ENCODE measurements at regions not wholly inside any gene's neighbourhood (a gene's known extent, or its start where the extent isn't known, plus 50 kb on each side); places are given as distances from the start of the nearest gene placed in this dataset.

DNA sequence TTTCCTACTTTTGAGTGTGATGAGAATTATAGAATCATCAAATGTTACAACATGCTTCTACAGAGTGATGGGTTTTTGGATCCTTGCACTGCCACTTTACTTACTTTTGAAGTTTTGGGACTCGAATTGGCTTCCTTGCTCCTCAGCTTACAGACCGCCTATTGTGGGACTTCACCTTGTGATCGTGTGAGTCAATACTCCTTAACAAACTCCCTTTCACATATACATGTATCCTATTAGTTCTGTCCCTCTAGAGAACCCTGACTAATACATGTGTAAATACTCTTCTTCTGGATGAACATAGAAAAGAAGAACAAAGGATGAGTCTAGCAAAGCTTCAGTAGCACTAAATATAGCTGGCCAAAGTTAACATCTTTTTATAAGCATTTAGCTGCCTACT lies 98.7 kb upstream of the PDE4D start:
- Histone ChIP-seq H3K4me1 (no peaks in the 10 kb centered on the region), H3K27ac (no peak overlapping the region), H3K36me3 (no peaks in the 10 kb centered on the region), H3K27me3 (no peaks in the 10 kb centered on the region), H3K4me3 (no peak overlapping the region), H3K9me3 (no peaks in the 10 kb centered on the region)
- TF ChIP-seq CTCF (IDR thresholded peaks at IDR 0.05) (no peak), POLR2A (IDR thresholded peaks at IDR 0.05) (no peak)
- DNase-seq = no peak

DNA sequence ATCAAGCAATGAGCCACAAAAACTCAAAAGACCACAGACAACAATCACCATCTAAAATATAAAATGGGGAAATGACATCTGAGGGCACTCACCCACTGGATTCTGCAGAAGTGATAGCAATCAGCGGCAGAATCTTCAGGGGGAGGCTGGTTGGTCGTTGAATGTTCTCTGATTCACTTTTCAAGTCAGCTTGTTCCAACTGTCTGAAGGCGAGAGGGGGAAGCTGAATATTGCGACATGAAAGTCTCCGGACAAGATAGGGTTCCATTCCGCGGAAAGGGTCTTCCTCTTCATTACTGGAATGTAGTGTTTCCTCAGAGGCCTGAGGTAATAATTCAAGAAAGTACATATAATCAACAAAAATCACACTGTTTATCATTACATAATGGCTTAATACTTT lies 94.9 kb upstream of the PDE4D start:
- Histone ChIP-seq H3K27me3 (no peaks in the 10 kb centered on the region), H3K36me3 (no peaks in the 10 kb centered on the region), H3K9me3 (no peaks in the 10 kb centered on the region), H3K4me3 (no peak overlapping the region), H3K27ac (no peak overlapping the region), H3K4me1 (no peaks in the 10 kb centered on the region)
- no peak for DNase-seq
- TF ChIP-seq CTCF (IDR thresholded peaks at IDR 0.05) = no peak
- TF ChIP-seq POLR2A (IDR thresholded peaks at IDR 0.05) = no peak

DNA sequence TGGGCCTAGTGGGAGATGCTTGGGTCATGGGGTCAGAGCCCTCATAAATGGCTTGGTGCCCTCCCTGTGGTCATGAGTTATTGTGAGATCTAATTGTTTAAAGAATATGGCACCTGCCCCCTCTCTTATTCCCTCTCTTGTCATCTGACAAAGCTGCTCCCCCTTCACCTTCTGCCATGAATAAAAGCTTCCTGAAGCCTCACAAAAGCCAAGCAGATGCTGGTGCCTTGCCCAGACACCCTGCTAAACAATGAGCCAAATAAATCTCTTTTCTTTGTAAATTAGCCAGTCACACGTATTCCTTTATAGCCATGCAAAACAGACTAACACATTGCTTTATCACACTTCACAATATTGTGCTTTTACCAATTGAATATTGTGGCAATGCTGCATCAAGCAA lies 82.8 kb upstream of the PDE4D start:
- Histone ChIP-seq H3K27me3 (no peaks in the 10 kb centered on the region), H3K36me3 (no peaks in the 10 kb centered on the region), H3K9me3 (no peaks in the 10 kb centered on the region), H3K4me1 (no peaks in the 10 kb centered on the region), H3K27ac (no peak overlapping the region), H3K4me3 (no peak overlapping the region)
- TF ChIP-seq CTCF (IDR thresholded peaks at IDR 0.05) (no peak), POLR2A (IDR thresholded peaks at IDR 0.05) (no peak)
- no peak for DNase-seq

GRCh38 chr5:59972043-59972442 lies 78.5 kb upstream of the PDE4D start:
- Histone ChIP-seq H3K9me3 (no peaks in the 10 kb centered on the region), H3K36me3 (no peaks in the 10 kb centered on the region), H3K27me3 (no peaks in the 10 kb centered on the region), H3K4me3 (no peak overlapping the region), H3K27ac (no peak overlapping the region), H3K4me1 (no peaks in the 10 kb centered on the region)
- no peak for DNase-seq
- TF ChIP-seq POLR2A (IDR thresholded peaks at IDR 0.05) (no peak), CTCF (IDR thresholded peaks at IDR 0.05) (no peak)

DNA sequence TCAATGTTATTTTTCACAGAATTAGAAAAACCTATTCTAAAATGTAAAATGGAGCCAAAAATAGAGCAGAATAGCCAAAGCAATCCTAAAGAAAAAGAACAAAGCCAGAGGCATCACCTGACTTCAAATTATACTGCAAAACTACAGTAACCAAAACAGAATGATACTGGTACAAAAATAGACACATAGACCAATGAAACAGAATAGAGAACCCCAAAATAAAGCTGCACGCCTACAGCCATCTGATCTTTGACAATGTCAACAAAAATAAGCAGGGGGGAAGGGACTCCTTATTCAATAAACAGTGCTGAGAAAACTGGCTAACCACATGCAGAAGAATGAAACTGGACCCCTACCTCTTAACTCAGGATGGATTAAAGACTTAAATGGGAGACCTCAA lies 65.8 kb upstream of the PDE4D start:
- Histone ChIP-seq H3K36me3 (no peaks in the 10 kb centered on the region), H3K27me3 (no peaks in the 10 kb centered on the region), H3K4me3 (no peak overlapping the region), H3K27ac (no peak overlapping the region), H3K4me1 (no peaks in the 10 kb centered on the region), H3K9me3 (no peaks in the 10 kb centered on the region)
- DNase-seq = no peak
- TF ChIP-seq POLR2A (IDR thresholded peaks at IDR 0.05) (no peak), CTCF (IDR thresholded peaks at IDR 0.05) (no peak)

DNA sequence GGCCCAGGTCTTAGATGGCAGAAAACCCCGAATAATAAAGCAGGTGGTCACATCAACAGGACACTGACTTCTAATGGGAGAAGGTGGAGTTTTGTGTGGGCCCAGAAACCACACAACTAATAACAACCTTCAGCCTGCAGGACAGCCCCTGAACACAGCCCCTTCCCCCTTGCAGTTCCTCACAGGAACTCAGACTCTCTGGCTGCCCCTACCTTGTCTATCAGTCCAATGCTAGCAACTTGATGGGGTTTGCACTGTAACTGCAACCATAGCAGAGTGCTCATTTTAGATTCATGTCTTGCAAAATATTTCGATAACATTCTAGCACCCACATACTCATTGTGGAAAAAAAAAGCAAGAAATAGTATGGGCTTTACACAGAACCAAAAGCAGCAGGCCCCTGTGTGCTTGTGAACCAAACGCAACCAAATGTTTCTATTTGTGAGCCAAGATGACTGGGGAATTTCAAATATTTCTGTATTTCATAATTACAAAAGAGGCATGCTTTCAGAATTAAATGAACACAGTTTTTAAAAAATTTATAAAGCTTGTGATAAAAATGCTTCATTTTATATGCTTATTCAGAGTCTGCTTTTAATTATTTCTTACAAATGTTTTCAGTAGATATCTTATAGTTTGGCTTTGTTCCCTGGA lies 62.7 kb upstream of the PDE4D start:
- Histone ChIP-seq H3K9me3 (no peaks in the 10 kb centered on the region), H3K4me1 (no peaks in the 10 kb centered on the region), H3K27ac (no peak overlapping the region), H3K4me3 (no peak overlapping the region), H3K36me3 (no peaks in the 10 kb centered on the region), H3K27me3 (no peaks in the 10 kb centered on the region)
- TF ChIP-seq POLR2A (IDR thresholded peaks at IDR 0.05) = no peak
- TF ChIP-seq CTCF (IDR thresholded peaks at IDR 0.05) = no peak
- DNase-seq = no peak
